Stimulated activated CD4-positive, alpha-beta T cell treated with anti-CD3 and anti-CD28 coated beads, Interleukin-12 subunit alpha, Interleukin-12 subunit beta, amount 100 ng/mL, for 4 hours (primary cell): ENCODE measurements at regions not wholly inside any gene's neighbourhood (a gene's known extent, or its start where the extent isn't known, plus 50 kb on each side); places are given as distances from the start of the nearest gene placed in this dataset.
"Not testable (repeated sequence)": the region's sequence is repeated elsewhere in the genome, so short reads cannot be mapped to it uniquely, and the experiment has no call there.

Source experiments
- DNase-seq: peaks from one replicate; pipeline ENCODE4 v3.0.0-alpha.2; 2020

- no peak for DNase-seq
Measured at GRCh38 chr10:6788731-6789130, 208.7 kb upstream of the PRKCQ start.

GRCh38 chr10:6788231-6788630 lies 208.2 kb upstream of the PRKCQ start:
- DNase-seq, result no peak

DNA sequence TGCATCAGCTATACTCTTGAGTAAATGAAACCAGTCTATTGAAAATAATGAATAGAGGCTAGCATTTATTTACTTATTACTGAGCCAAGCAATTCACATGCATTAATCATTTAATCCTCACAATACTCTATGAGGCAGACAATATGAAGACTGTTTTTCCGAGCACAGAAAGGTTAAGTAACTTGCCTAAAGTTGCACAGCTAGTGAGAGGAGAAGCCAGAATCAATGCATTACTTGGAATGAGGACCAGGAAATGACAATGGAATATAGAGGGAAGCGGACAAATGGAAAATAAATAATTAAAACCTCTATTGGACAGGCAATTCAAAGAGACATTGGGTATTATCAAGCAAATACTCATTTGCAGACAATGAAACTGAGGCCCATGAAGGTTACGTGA lies 207.6 kb upstream of the PRKCQ start:
- no peak for DNase-seq

- DNase-seq, result no peak
Measured at GRCh38 chr10:6787091-6787490, 207.0 kb upstream of the PRKCQ start.

DNA sequence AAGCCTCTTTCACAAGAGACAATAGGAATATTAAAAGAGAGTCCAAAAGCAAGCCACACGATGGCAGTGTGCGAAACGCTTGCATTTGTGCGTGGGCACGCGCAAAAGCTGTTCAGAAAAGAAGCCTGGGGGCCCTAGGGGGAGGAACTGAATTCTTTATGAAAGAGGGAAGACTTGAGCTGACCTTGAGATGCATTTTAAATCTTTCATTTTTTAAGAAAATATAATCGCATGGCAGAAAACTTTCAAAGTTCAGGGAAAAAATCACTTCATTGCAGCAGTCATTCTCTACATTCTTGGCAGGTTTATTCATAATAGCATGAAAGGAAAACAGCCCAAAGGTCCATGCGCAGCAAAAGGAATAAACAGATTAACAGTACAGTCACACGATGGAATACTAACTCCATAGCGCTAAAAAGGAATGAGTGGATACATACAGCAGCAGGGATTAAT lies 206.5 kb upstream of the PRKCQ start:
- no peak for DNase-seq

DNA sequence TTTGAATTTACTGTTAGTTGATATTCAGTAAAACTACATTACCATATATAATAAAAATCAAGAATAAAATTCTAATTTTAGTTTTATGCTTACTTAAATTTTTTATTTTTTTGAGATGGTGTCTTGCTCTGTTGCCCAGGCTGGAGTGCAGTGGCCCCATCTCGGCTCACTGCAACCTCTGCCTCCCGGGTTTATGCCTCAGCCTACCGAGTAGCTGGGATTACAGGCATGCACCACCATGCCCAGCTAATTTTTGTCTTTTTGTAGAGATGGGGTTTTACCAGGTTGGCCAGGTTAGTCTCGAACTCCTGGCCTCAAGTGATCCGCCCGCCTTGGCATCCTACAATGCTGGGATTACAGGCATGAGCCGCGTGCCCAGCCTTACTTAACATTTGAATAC lies 204.4 kb upstream of the PRKCQ start:
- DNase-seq, result not testable (repeated sequence)

DNA sequence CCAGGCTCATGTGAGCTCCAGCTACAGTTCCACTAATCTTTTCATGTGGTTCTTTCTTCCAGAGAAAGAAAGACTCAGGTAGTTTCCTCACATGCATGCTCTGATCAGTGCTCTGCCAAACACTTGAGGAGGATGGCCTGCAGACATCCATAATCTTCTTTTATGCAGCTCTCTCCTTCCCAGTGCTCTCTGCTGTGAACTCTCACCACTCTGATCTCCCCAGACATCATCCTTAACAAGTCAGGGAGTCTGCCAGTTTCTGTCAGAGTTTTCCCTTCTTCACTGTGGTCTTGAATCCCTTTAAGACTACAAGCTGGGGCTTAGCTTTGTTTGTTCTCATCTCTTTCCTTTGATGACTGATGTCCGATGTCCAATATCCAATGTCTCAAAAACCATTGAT lies 203.4 kb upstream of the PRKCQ start:
- DNase-seq, result no peak

DNA sequence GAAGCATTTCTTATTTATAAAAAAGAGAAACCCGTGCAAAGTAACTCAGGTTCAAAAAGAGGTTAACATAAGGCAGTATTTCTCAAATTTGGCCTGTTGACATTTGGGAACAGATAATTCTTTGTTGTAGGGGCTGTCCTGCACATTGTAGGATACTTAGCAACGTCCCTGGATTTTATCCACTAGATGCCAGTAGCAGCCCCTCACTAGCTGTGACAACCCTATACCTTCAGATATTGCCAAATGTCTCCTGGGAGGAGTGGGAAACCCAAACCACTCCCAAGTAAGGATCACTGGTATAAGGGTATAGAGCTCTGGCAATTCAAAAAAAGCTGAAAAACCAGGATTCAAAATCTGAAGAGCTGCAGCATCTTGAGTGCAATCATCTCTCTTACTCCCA lies 202.3 kb upstream of the PRKCQ start:
- no peak for DNase-seq

DNA sequence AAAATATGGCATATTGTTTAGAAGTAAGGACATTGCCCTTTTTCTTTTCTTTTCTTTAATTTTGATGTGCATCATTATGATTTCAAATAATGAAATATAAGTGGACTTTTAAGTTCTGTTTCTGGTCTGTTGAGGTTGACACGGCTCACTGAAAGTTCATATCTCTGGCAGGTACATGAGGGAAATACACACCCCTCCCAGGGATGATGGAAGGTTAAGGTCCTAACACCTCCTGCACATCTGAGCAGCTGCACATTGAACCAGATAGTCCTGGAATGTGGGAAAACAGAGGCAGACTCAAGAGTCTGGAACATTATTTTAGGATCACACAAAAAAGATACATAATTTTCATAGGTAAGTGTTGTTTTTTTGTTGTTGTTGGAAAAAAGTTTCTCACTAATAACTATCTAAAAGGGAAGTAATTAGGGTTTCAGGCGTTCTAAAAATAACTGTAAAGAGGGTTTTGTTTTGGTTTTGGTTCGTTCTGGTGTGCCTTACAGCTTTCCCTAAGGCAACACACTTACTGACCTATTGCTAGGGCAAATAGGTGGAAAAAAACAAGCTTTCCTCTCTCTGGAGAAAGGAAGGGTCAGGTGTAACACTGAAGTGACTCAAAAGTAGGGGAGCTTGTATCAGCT lies 201.2 kb upstream of the PRKCQ start:
- no peak for DNase-seq

- no peak for DNase-seq
Measured at GRCh38 chr10:6780008-6780677, 200.1 kb upstream of the PRKCQ start.

- DNase-seq, result no peak
Measured at GRCh38 chr10:6778992-6779701, 199.1 kb upstream of the PRKCQ start.

- no peak for DNase-seq
Measured at GRCh38 chr10:6776170-6776569, 196.1 kb upstream of the PRKCQ start.

DNA sequence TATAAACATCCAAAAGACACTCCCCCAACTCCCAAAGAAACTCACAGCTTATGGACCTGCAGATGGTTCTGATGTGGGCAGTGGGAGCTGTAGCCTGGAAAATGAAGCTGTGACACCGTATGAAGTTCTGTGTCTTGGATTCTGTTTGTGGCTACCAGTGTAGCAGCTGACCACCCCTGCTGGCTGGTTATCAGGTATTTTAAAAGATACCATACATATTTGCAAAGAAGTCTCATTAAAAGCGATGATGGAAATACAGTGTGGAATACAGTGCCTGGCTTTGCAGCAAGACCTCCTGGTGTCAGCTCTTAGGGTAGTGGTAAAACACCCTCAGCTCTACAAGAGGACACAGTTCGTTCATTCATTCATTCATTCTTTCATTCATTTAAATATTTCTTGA lies 194.3 kb upstream of the PRKCQ start:
- no peak for DNase-seq

- no peak for DNase-seq
Measured at GRCh38 chr10:6771331-6771730, 191.3 kb upstream of the PRKCQ start.

DNA sequence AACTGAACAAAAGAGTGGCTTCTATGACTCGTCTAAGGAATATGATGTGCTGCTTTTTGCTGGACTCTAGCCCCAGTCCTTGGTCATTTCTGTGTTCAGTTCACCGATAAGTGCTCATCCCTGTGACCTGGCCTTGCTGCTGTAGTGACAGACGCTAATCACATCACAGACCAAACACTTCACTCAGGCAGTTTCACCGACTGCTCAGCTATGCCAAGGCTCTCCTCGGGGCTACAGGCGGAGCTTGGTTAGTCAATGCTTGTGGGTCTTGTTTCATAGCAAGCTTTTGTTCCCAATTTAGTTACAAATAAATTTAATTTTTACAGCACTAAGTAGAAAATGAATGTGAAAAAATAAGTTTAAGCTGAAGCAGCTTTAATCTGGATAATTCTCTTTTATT lies 190.8 kb upstream of the PRKCQ start:
- no peak for DNase-seq

DNA sequence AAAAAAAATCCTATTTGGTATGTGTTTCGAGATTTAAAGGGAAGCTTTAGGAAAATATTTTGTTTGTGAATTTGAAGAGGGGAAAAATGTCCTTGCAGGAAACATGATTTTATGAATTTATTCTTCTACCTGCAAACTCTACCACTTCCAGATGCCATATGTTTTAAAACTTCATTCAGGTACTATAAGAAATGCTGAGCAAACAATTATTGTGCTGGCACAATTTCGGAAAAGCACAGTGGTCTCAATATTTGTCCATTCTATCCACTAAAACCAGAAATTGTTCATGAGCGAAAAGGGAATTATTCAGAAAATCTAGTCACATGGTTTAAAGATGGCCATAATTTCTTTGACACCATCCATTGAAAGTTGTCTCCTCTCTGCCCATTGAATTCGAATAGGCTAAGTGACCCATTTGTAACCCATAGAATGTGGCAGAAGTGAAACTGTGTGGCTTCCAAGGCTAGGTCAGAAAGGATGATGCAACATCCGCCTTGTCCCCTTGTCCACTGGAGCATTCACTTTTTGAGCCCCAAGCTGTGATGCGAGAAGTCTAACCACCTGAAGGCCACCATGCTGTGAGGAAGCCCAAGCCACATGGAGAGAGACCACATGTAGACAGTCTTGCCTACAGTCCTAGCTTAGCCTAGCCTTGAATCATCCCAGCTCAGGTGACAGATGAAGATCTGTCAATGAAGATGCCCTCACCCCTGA lies 189.8 kb upstream of the PRKCQ start:
- no peak for DNase-seq

DNA sequence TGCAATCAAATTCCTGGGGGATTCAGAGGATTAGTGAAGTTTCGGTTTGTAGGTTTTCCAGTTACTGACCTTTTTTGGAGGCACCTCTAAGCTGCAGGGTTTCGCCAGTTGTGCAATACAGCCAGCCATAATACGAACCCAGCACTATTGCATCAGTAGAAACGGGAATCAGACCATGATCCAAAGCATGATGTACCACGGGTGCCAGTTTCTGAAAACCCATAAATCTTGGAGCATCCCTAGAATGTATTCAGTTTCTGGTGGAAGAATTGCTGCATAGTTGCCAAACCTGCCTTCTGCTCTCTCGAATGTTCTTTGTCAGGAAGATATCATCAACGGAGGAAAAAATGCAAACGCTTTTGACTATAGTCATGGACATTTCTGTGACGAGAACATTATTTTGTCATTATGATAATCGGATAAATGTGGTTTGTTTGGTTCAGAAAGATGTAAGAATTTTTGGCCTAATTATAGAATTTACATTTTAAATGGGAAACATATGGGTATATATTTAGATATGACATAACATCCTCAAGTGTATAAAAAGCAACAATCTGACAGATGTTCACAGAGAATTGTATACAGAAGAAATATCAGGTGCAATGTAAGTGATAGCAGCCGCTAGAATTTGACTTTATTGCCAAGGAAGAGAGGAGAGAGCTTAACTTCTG lies 186.2 kb upstream of the PRKCQ start:
- no peak for DNase-seq

GRCh38 chr10:6763423-6763822 lies 183.3 kb upstream of the PRKCQ start:
- DNase-seq, result no peak

- DNase-seq, result no peak
Measured at GRCh38 chr10:6763001-6763400, 182.9 kb upstream of the PRKCQ start.

GRCh38 chr10:6759961-6760360 lies 179.9 kb upstream of the PRKCQ start:
- DNase-seq, result no peak

GRCh38 chr10:6757158-6757557 lies 177.1 kb upstream of the PRKCQ start:
- DNase-seq, result no peak

DNA sequence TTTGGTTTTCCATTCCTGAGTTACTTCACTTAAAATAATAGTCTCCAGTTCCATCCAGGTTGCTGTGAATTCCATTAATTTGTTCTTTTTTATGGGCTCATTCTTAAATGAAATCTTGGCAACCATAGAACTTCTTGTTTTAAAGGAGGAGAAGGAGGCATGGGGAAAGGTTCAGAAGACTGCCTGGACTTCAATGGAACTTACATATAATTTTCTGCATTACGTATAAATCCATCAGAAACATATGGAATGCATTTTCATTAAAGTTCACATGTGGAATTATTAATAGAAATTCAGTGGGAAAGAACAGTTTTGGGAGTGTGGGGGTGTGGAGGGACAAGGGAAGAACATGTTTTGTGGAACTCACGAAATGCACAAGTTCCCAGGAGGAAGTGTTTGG lies 176.6 kb upstream of the PRKCQ start:
- DNase-seq, result no peak
